ENCODE measurements at regions not wholly inside any gene's neighbourhood (a gene's known extent, or its start where the extent isn't known, plus 50 kb on each side); places are given as distances from the start of the nearest gene placed in this dataset.

DNA sequence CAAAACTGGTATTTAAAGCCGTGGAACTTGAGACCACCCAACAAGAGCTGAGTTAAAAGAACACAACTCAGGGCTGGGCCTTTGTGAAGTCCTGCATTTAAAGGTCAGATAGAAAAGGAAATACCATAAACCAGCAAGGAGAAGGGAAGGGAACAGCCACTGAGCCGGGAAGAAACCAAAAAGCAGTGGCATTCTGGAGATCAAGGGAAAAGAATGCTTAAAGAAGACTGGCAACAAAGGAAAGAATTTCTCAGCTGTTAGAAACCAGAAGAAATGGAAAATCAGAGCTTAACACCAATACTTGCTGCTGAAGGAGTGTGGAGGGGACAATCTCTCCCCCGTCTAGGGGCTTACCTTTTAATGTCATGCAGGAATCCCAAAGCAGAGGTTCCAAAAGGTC lies 247.4 kb upstream of the CHRNA7 start:
- H4K20me1 ChIP-seq (ENCODE audit: insufficient read depth, low read length), result no peaks in the 10 kb centered on the region
- no peaks in the 10 kb centered on the region for H3K27me3 ChIP-seq (ENCODE audit: insufficient read depth, low read length)
- DNase-seq (ENCODE audit: low read depth) (no peak), FAIRE-seq (no peak)
- H3K4me1 ChIP-seq (ENCODE audit: insufficient read depth, low read length), result no peaks in the 10 kb centered on the region
- no peak overlapping the region for H3K4me2 ChIP-seq (ENCODE audit: low read length)
- H3K79me2 ChIP-seq (ENCODE audit: insufficient read depth, low read length), result no peaks in the 10 kb centered on the region
- no peak overlapping the region for H3K27ac Mint-ChIP-seq (ENCODE audit: unreplicated experiment)
- TF ChIP-seq EZH2 (IDR thresholded peaks at IDR 0.05; ENCODE audit: insufficient read depth, low read length), result no peak
- TF ChIP-seq, protein P1, sequence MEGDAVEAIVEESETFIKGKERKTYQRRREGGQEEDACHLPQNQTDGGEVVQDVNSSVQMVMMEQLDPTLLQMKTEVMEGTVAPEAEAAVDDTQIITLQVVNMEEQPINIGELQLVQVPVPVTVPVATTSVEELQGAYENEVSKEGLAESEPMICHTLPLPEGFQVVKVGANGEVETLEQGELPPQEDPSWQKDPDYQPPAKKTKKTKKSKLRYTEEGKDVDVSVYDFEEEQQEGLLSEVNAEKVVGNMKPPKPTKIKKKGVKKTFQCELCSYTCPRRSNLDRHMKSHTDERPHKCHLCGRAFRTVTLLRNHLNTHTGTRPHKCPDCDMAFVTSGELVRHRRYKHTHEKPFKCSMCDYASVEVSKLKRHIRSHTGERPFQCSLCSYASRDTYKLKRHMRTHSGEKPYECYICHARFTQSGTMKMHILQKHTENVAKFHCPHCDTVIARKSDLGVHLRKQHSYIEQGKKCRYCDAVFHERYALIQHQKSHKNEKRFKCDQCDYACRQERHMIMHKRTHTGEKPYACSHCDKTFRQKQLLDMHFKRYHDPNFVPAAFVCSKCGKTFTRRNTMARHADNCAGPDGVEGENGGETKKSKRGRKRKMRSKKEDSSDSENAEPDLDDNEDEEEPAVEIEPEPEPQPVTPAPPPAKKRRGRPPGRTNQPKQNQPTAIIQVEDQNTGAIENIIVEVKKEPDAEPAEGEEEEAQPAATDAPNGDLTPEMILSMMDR (IDR thresholded peaks at IDR 0.05; ENCODE audit: insufficient read depth, low read depth, low read length), result no peak
- peaks cover 2% of the 10 kb centered on the region for H3K27me3 Mint-ChIP-seq (ENCODE audit: low read depth, unreplicated experiment)
- H3K9me3 ChIP-seq (ENCODE audit: insufficient read depth, low read depth, low read length), result no peaks in the 10 kb centered on the region
- H2AFZ ChIP-seq (ENCODE audit: low read depth, low read length), result no peak overlapping the region
- H3K4me1 Mint-ChIP-seq (ENCODE audit: low read depth, unreplicated experiment), result peaks cover 5% of the 10 kb centered on the region
- no peak overlapping the region for H3K9ac ChIP-seq (ENCODE audit: low read length)
- no peak overlapping the region for H3K4me3 Mint-ChIP-seq (ENCODE audit: unreplicated experiment)
- no peaks in the 10 kb centered on the region for H3K9me3 Mint-ChIP-seq (ENCODE audit: unreplicated experiment)
- H3K36me3 ChIP-seq (ENCODE audit: insufficient read depth, low read length), result no peaks in the 10 kb centered on the region
- H3K4me3 ChIP-seq (ENCODE audit: insufficient read depth, low read depth, low read length), result no peak overlapping the region
- no peaks in the 10 kb centered on the region for H3K36me3 Mint-ChIP-seq (ENCODE audit: low read depth, unreplicated experiment)
- H3K27ac ChIP-seq (ENCODE audit: low read depth, low read length), result no peak overlapping the region

DNA sequence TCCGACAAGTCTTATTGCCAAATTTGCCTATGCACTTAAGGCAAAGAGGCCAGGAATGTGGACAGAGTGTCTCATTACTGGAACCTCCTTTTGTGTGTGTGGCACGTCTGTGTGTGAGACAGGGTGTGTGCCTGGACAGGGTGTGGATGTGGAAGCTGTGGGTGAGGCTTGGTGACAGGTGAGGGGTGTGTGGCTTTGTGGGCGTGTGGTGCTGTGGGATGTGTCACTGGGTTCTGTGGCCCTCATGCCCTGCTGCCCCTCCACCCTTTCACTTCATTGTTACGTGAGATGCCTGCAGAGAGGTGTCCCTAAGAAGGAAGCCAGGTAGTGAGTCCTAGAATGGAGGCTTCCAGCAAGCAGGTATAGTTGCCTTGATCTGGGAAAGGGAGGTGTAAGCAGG lies 244.0 kb upstream of the CHRNA7 start:
- H3K79me2 ChIP-seq (ENCODE audit: insufficient read depth, low read length), result no peaks in the 10 kb centered on the region
- no peaks in the 10 kb centered on the region for H3K9me3 ChIP-seq (ENCODE audit: insufficient read depth, low read depth, low read length)
- H3K4me3 ChIP-seq (ENCODE audit: insufficient read depth, low read depth, low read length), result no peak overlapping the region
- no peak for DNase-seq (ENCODE audit: low read depth)
- no peaks in the 10 kb centered on the region for H3K9me3 Mint-ChIP-seq (ENCODE audit: unreplicated experiment)
- no peaks in the 10 kb centered on the region for H3K4me1 ChIP-seq (ENCODE audit: insufficient read depth, low read length)
- no peaks in the 10 kb centered on the region for H3K27me3 Mint-ChIP-seq (ENCODE audit: low read depth, unreplicated experiment)
- H3K4me1 Mint-ChIP-seq (ENCODE audit: low read depth, unreplicated experiment), result peaks cover 3% of the 10 kb centered on the region
- H3K27me3 ChIP-seq (ENCODE audit: insufficient read depth, low read length), result no peaks in the 10 kb centered on the region
- H3K27ac Mint-ChIP-seq (ENCODE audit: unreplicated experiment), result no peak overlapping the region
- H3K4me2 ChIP-seq (ENCODE audit: low read length), result no peak overlapping the region
- no peaks in the 10 kb centered on the region for H4K20me1 ChIP-seq (ENCODE audit: insufficient read depth, low read length)
- no peak overlapping the region for H2AFZ ChIP-seq (ENCODE audit: low read depth, low read length)
- no peak overlapping the region for H3K4me3 Mint-ChIP-seq (ENCODE audit: unreplicated experiment)
- H3K36me3 Mint-ChIP-seq (ENCODE audit: low read depth, unreplicated experiment), result no peaks in the 10 kb centered on the region
- H3K9ac ChIP-seq (ENCODE audit: low read length), result no peak overlapping the region
- no peak for TF ChIP-seq EZH2 (IDR thresholded peaks at IDR 0.05; ENCODE audit: insufficient read depth, low read length)
- TF ChIP-seq, protein P1 (IDR thresholded peaks at IDR 0.05; ENCODE audit: insufficient read depth, low read depth, low read length), result no peak
- no peaks in the 10 kb centered on the region for H3K36me3 ChIP-seq (ENCODE audit: insufficient read depth, low read length)
- FAIRE-seq, result no peak
- no peak overlapping the region for H3K27ac ChIP-seq (ENCODE audit: low read depth, low read length)

- H3K27ac Mint-ChIP-seq (ENCODE audit: unreplicated experiment), result no peak overlapping the region
- H3K4me3 Mint-ChIP-seq (ENCODE audit: unreplicated experiment), result no peak overlapping the region
- no peaks in the 10 kb centered on the region for H3K9me3 Mint-ChIP-seq (ENCODE audit: unreplicated experiment)
- no peak overlapping the region for H3K9ac ChIP-seq (ENCODE audit: low read length)
- no peak overlapping the region for H3K4me2 ChIP-seq (ENCODE audit: low read length)
- no peaks in the 10 kb centered on the region for H3K36me3 Mint-ChIP-seq (ENCODE audit: low read depth, unreplicated experiment)
- H3K27me3 ChIP-seq (ENCODE audit: insufficient read depth, low read length), result no peaks in the 10 kb centered on the region
- no peak overlapping the region for H3K4me3 ChIP-seq (ENCODE audit: insufficient read depth, low read depth, low read length)
- H3K4me1 Mint-ChIP-seq (ENCODE audit: low read depth, unreplicated experiment), result peaks cover under 1% of the 10 kb centered on the region
- H3K9me3 ChIP-seq (ENCODE audit: insufficient read depth, low read depth, low read length), result no peaks in the 10 kb centered on the region
- H2AFZ ChIP-seq (ENCODE audit: low read depth, low read length), result no peak overlapping the region
- no peaks in the 10 kb centered on the region for H3K79me2 ChIP-seq (ENCODE audit: insufficient read depth, low read length)
- no peaks in the 10 kb centered on the region for H4K20me1 ChIP-seq (ENCODE audit: insufficient read depth, low read length)
- H3K36me3 ChIP-seq (ENCODE audit: insufficient read depth, low read length), result no peaks in the 10 kb centered on the region
- H3K27ac ChIP-seq (ENCODE audit: low read depth, low read length), result no peak overlapping the region
- no peak for DNase-seq (ENCODE audit: low read depth)
- H3K27me3 Mint-ChIP-seq (ENCODE audit: low read depth, unreplicated experiment), result no peaks in the 10 kb centered on the region
- no peaks in the 10 kb centered on the region for H3K4me1 ChIP-seq (ENCODE audit: insufficient read depth, low read length)
- FAIRE-seq, result no peak
- TF ChIP-seq, protein P1 (IDR thresholded peaks at IDR 0.05; ENCODE audit: insufficient read depth, low read depth, low read length), result no peak
- TF ChIP-seq EZH2 (IDR thresholded peaks at IDR 0.05; ENCODE audit: insufficient read depth, low read length), result no peak
Measured at GRCh38 chr15:31788104-31788503, 242.2 kb upstream of the CHRNA7 start.
